GM18867 (cell line): ENCODE measurements at regions not wholly inside any gene's neighbourhood (a gene's known extent, or its start where the extent isn't known, plus 50 kb on each side); places are given as distances from the start of the nearest gene placed in this dataset.
"Not testable (repeated sequence)": the region's sequence is repeated elsewhere in the genome, so short reads cannot be mapped to it uniquely, and the experiment has no call there.

ENCODE experiments used
- ATAC-seq: cut with Tn5 transposase; IDR thresholded peaks from one replicate; pipeline ENCODE4 v1.9.1; 2021; ENCODE audit warnings: mild to moderate bottlenecking, moderate library complexity; ENCODE audit not compliant: unreplicated experiment

DNA sequence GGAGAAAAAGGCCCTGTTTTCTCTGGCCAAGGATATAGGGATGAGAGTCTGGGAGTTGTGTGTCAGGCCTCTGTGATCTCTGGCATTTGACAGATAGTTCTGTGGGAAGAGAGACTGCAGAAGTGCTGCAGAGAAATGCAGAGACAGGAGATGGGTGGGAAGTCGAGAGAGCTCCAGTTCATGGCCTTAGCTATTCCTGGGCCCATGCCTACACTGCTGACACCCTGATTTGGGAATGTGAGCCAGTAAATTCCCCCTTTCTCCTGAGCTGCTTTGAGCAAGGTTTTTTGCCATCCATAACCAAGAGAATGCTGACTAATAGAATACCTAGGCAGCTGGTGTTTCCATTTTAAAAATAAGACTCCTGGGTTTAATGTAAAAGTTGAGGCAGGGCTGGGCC, 59.3 kb downstream of the EBLN2 start:
- ATAC-seq = no peak

DNA sequence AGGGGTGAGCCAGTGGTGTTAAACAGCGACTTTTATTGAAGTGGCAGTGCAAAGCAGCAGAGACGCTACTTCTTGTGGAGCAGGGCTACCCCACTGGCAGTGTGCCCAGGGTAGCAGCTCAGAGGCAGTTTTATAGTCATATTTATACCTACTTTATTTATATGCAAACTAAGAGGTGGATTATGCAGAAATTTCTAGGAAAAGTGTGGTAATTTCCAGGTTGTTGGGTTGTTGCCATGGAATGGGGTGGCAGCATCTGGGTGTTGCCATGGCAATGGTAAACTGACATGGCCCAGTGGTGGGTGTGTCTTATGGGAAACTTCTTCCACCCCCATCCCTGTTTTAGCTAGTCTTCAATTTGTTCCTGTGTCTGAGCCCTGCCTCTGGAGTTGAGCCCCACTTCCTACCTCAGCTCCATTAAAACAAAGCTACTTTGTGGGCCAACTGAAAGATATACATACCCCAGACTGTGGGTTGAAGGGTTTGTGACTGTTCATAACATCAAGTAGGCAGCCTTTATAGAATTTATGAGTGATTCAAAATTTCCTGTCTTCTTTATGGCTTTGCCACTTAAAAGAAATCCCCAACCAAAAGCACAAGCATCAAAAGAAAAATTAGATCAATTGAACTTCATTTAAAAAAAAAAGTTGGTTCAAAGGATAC, 60.3 kb downstream of the EBLN2 start:
- ATAC-seq = no peak

DNA sequence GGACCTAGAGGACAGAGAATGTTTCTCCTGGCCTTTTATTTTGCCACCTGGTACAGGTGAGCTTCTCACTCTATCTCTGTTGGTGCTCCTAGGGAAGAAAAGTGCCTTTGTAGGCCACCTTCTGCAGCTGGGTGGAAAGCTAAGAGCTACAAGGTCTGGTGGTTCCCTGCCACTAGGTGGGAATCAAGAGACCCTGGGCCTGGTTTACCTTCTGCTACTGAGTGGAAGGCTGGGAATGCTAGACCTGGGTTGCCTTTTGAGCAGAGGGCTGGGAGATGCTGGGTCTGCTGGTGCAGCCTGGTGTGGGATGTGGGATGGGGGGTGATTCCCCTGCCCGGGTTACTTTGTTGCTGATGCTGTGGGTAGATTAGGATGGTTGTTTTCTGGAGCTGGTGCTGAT, 72.6 kb downstream of the EBLN2 start:
- no peak for ATAC-seq

- ATAC-seq = no peak
Observed at GRCh38 chr3:73136941-73137340, 75.5 kb downstream of the EBLN2 start.

- no peak for ATAC-seq
Observed at GRCh38 chr3:73137736-73138403, 76.4 kb downstream of the EBLN2 start.

DNA sequence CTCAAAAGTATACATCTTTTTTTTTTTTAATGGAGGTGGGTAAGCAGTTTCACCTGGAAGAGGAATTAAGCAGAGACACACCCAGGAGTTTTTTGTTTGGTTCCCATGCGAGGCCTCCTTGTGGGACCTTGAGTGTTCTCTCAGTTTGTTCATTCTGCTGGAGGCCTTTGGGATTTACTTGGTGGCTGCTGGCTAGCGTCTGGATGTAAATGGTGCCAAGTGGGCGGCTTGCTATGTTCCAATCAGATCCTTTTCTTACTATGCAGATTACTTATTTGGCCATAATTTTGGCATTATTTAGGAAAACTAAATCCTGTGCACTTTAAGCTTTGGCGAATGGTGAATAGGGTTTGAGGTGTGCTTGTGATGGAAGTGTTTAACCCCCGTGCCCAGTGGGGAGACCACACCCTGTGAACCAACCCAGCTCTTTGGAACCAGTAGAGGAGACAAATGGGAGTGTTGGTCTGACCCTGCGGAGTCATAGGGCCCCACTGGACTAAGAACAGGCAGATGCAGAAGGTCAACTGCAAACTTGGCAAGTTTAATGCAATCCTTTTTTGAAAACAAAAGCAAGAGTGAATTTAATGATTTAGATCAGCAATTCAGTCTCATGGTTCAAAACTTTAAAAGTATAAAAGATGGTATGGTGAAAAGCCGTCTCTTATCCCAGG, 79.4 kb downstream of the EBLN2 start:
- no peak for ATAC-seq

DNA sequence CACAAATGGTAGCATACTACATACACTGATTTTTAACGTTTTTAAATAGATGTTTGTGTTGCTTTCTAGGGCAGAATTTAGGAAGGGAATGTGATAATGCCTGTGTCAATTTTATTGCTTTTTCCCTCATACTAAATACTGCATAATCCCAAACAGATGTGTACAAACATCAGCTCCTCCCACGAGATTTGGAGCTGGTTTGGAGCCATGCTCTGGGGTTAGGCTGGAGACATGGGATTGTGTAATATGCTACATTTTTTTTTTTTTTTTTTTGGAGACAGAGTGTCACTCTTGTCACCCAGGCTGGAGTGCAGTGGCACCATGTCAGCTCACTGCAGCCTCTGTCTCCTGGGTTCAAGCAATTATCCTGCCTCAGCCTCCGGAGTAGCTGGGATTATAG, 80.1 kb downstream of the EBLN2 start:
- ATAC-seq = no peak

DNA sequence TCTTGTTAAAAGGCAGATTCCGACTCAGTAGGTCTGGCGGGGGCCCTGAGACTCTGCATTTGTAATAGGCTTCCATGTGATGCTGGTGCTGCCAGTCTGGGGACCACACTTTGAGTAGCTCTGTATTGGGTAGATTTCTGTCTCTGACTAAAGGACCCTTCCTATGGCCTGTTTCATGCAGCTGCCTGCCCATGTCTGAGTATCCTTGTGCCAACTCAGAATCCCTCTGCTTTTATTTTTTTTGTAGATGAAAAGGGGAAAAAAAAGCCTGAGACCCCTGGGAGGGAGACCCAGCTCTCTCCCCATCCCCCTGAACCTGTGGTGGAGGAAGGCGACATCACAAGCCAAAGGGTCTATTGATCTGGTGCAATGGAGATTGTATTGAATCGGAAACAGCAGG, 81.9 kb downstream of the EBLN2 start:
- no peak for ATAC-seq

- ATAC-seq = no peak
Observed at GRCh38 chr3:73143821-73144237, 82.4 kb downstream of the EBLN2 start.

GRCh38 chr3:73144276-73144675, 82.8 kb downstream of the EBLN2 start:
- ATAC-seq = no peak

GRCh38 chr3:73144828-73145227, 83.4 kb downstream of the EBLN2 start:
- ATAC-seq = no peak

DNA sequence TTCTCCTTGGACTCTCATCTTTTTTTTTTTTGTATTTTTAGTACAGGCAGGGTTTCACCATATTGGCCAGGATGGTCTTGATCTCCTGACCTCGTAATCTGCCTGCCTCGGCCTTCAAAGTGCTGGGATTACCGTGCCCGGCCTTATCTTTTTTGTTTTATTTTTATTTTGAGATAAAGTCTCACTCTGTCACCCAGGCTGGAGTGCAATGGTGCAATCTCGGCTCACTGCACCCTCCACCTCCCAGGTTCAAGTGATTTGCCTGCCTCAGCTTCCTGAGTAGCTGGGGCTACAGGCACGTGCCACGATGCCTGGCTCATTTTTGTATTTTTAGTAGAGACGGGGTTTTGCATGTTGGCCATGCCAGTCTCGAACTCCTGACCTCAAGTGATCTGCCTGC, 86.0 kb downstream of the EBLN2 start:
- not testable (repeated sequence) for ATAC-seq

- no peak for ATAC-seq
Observed at GRCh38 chr3:73148206-73148605, 86.7 kb downstream of the EBLN2 start.

DNA sequence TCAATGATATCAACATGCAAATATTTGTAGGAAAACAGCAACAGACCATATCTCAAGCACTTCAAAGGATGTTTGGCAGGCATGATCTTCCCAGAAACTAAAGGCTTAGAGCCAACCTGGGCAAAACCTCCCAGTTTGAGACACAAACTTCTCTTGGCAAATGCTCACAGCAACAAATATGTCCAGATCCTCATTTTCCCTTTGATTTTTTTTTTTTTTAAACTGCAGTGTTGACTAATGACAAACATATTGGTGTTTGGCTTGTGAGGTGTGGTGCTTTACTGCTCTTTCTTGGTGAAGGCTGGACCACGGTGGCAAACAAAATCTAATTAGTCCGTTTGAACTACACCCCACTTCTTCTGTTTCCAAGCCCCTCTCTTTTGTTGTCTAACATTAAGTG, 87.2 kb downstream of the EBLN2 start:
- no peak for ATAC-seq

- no peak for ATAC-seq
Observed at GRCh38 chr3:73150369-73151130, 89.1 kb downstream of the EBLN2 start.

DNA sequence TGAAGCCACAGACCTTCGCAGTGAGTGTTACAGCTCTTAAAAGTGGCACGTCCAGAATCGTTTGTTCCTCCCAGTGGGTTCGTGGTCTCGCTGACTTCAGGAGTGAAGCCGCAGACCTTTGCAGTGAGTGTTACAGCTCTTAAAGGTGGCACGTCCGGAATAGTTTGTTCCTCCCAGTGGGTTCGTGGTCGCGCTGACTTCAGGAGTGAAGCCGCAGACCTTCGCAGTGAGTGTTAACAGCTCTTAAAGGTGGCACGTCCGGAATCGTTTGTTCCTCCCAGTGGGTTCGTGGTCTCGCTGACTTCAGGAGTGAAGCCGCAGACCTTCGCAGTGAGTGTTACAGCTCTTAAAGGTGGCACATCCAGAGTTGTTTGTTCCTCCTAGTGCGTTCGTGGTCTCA, 91.1 kb downstream of the EBLN2 start:
- ATAC-seq = not testable (repeated sequence)

DNA sequence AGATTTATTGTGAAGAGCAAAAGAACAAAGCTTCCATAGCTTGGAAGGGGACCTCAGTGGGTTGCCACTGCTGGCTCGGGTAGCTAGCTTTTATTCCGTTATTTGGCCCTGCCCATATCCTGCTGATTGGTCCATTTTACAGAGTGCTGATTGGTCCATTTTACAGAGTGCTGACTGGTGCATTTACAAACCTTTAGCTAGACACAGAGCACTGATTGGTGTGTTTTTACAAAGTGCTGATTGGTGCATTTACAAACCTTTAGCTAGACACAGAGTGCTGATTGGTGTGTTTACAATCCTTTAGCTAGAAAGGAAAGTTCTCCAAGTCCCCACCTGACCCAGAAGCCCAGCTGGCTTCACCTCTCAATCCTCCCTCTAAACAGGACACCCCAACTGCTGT, 91.6 kb downstream of the EBLN2 start:
- ATAC-seq = not testable (repeated sequence)

DNA sequence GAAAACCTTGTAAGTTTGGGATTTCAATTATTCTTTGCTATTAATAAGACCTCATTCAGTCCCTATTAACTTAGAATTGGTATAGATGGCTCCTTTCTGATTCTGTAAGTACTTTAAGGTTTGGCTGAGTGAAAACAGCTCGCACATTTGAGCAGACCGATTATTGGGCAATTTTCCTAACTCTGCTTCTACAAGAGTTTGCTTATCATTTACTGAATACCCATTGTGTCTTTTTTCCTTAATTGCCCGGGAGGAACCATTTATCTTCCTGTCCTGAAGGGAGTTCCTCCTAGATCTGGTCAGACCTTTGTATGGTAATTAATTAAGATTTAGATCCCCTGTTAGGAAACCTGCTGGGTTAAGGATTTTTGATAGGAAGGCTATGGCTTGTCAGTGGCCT, 92.8 kb downstream of the EBLN2 start:
- ATAC-seq = not testable (repeated sequence)

- ATAC-seq = not testable (repeated sequence)
Observed at GRCh38 chr3:73155441-73155840, 94.0 kb downstream of the EBLN2 start.

- ATAC-seq = no peak
Observed at GRCh38 chr3:73164622-73165021, 103.2 kb downstream of the EBLN2 start.

GRCh38 chr3:73175698-73176097, 114.2 kb downstream of the EBLN2 start:
- ATAC-seq = no peak
